ENCODE measurements at regions not wholly inside any gene's neighbourhood (a gene's known extent, or its start where the extent isn't known, plus 50 kb on each side); places are given as distances from the start of the nearest gene placed in this dataset.
A peak's percentile ranks its signal among the peaks of the same experiment; 100 is the strongest.

DNA sequence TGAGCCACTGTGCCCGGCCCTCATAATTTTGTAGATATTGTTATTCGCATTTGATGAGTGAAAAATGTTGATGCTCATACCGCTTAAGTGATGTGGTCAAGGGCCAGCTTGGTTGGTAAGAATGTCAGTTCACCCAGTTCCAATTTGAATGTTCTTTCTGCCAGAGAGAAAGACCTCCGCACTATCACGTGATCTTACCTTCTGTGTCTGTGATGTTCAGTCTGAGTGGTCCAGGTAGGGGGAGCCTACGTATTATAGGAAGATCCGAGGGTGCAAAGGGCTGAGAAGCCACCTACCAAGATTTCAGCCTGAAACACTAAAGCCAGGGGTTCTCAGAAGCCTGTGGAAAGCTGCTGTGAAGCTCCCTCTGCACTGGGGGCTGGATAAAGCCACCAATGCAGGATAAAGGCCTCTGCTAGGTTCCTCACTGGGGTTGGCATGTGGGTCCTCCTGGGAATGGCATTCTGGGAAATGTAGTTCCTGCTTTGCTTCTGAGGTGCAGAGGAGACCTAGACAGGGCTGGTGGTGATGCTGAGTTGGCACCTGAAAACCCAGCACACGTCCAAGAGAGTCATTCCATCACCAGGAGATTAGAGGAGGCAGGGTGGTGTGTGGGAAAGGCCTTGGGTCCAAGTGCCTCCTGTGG, 64.7 kb upstream of the AOAH start:
- in situ Hi-C loops (cut with HindIII; ENCODE audit: extremely low pct_ligation_motif_present, low pct_unique_long_range_greater_than_20kb) = no loop called here
- ChIA-PET CTCF (ENCODE audit: low intra/inter-chr PET ratio, low total read pairs) (no interaction called here), POLR2A (interaction anchor here (0.6 kb wide), 1 partner anchor 496 kb away, joined by 3 read pairs; no protein-coding TSS in a partner anchor)
- no peaks in the 10 kb centered on the region for H4K20me1 ChIP-seq (ENCODE audit: insufficient read depth, low read length)
- H3K4me2 ChIP-seq (ENCODE audit: low read depth, low read length) = no peak overlapping the region
- intact Hi-C loops (cut with micrococcal nuclease; ENCODE audit: unreplicated experiment) = no loop called here
- no peaks in the 10 kb centered on the region; a peak in 1 of 5 replicates for H3K27me3 ChIP-seq (ENCODE audit: control insufficient read depth in 1 of 2, insufficient read depth in 2 of 2, low read length in 2 of 2)
- no peak for ATAC-seq
- TF ChIP-seq ZNF484 (CRISPR knock-in tag; IDR thresholded peaks at IDR 0.05; ENCODE audit: borderline replicate concordance, low read depth) (no peak), RAD51 (IDR thresholded peaks at IDR 0.05; ENCODE audit: borderline replicate concordance) (0 out of 2 replicates have a peak, but pooled peaks have one; percentile 10), THAP11 (CRISPR knock-in tag; IDR thresholded peaks at IDR 0.05) (peak; percentile 83), SPEN (CRISPR knock-in tag; IDR thresholded peaks at IDR 0.05; ENCODE audit: low read depth) (no peak), ZNF143 (CRISPR knock-in tag; IDR thresholded peaks at IDR 0.05) (peak; percentile 73)
- TF ChIP-seq, protein P1, sequence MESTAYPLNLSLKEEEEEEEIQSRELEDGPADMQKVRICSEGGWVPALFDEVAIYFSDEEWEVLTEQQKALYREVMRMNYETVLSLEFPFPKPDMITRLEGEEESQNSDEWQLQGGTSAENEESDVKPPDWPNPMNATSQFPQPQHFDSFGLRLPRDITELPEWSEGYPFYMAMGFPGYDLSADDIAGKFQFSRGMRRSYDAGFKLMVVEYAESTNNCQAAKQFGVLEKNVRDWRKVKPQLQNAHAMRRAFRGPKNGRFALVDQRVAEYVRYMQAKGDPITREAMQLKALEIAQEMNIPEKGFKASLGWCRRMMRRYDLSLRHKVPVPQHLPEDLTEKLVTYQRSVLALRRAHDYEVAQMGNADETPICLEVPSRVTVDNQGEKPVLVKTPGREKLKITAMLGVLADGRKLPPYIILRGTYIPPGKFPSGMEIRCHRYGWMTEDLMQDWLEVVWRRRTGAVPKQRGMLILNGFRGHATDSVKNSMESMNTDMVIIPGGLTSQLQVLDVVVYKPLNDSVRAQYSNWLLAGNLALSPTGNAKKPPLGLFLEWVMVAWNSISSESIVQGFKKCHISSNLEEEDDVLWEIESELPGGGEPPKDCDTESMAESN (CRISPR knock-in tag; conservative IDR thresholded peaks at IDR 0.05) = no peak
- no peaks in the 10 kb centered on the region for H3K79me2 ChIP-seq (ENCODE audit: insufficient read depth, low read length)
- no peak overlapping the region for H2AFZ ChIP-seq (ENCODE audit: low read length)
- H3K4me3 ChIP-seq (replicated peaks in 1 of 3; ENCODE audit: insufficient read depth in 1 of 3, low read depth in 2 of 3, low read length in 3 of 3) = no peak overlapping the region
- H3K9me3 ChIP-seq (ENCODE audit: low read length) = no peaks in the 10 kb centered on the region
- H3K9ac ChIP-seq (ENCODE audit: insufficient read depth, low read depth, low read length) = no peak overlapping the region
- 80% methylated on average over 8 of the region's 8 CpGs for WGBS (ENCODE audit: low lambda C conversion rate)
- no peak overlapping the region for H3K27ac ChIP-seq (ENCODE audit: extremely low read length, insufficient read depth, low read length)
- no TSS peak for BruUV-seq (replicated peaks)
- no peaks in the 10 kb centered on the region for H3K36me3 ChIP-seq (replicated peaks in 1 of 2; ENCODE audit: control insufficient read depth in 1 of 2, insufficient read depth in 2 of 2, low read length in 2 of 2)
- no peak for DNase-seq (ENCODE audit: low spot score)
- peaks cover 18% of the 10 kb centered on the region for H3K4me1 ChIP-seq (ENCODE audit: insufficient read depth, low read length)
- no peak for FAIRE-seq

GRCh38 chr7:36787933-36788378, 63.7 kb upstream of the AOAH start:
- H2AFZ ChIP-seq (ENCODE audit: low read length) = no peak overlapping the region
- no peaks in the 10 kb centered on the region; a peak in 1 of 5 replicates for H3K27me3 ChIP-seq (ENCODE audit: control insufficient read depth in 1 of 2, insufficient read depth in 2 of 2, low read length in 2 of 2)
- TF ChIP-seq, protein P2, sequence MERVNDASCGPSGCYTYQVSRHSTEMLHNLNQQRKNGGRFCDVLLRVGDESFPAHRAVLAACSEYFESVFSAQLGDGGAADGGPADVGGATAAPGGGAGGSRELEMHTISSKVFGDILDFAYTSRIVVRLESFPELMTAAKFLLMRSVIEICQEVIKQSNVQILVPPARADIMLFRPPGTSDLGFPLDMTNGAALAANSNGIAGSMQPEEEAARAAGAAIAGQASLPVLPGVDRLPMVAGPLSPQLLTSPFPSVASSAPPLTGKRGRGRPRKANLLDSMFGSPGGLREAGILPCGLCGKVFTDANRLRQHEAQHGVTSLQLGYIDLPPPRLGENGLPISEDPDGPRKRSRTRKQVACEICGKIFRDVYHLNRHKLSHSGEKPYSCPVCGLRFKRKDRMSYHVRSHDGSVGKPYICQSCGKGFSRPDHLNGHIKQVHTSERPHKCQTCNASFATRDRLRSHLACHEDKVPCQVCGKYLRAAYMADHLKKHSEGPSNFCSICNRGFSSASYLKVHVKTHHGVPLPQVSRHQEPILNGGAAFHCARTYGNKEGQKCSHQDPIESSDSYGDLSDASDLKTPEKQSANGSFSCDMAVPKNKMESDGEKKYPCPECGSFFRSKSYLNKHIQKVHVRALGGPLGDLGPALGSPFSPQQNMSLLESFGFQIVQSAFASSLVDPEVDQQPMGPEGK (CRISPR knock-in tag; IDR thresholded peaks at IDR 0.05) = 0 out of 2 replicates have a peak, but pooled peaks have one; percentile 13
- TF ChIP-seq NFYC (CRISPR knock-in tag; IDR thresholded peaks at IDR 0.05) = no peak
- H3K4me1 ChIP-seq (ENCODE audit: insufficient read depth, low read length) = peaks cover 15% of the 10 kb centered on the region
- no peaks in the 10 kb centered on the region for H3K79me2 ChIP-seq (ENCODE audit: insufficient read depth, low read length)
- FAIRE-seq = no peak
- H3K9me3 ChIP-seq (ENCODE audit: low read length) = no peaks in the 10 kb centered on the region
- POLR2A ChIA-PET = no interaction called here
- CTCF ChIA-PET (ENCODE audit: low intra/inter-chr PET ratio, low total read pairs) = no interaction called here
- BruUV-seq (replicated peaks) = no TSS peak
- H3K4me2 ChIP-seq (ENCODE audit: low read depth, low read length) = no peak overlapping the region
- ATAC-seq = no peak
- 0% methylated on average over 1 of the region's 1 CpG for WGBS (ENCODE audit: low lambda C conversion rate)
- in situ Hi-C loops (cut with HindIII; ENCODE audit: extremely low pct_ligation_motif_present, low pct_unique_long_range_greater_than_20kb) = no loop called here
- no peak overlapping the region for H3K27ac ChIP-seq (ENCODE audit: extremely low read length, insufficient read depth, low read length)
- H3K9ac ChIP-seq (ENCODE audit: insufficient read depth, low read depth, low read length) = no peak overlapping the region
- no peaks in the 10 kb centered on the region for H3K36me3 ChIP-seq (replicated peaks in 1 of 2; ENCODE audit: control insufficient read depth in 1 of 2, insufficient read depth in 2 of 2, low read length in 2 of 2)
- DNase-seq (ENCODE audit: low spot score) = no peak
- no peaks in the 10 kb centered on the region for H4K20me1 ChIP-seq (ENCODE audit: insufficient read depth, low read length)
- no peak overlapping the region for H3K4me3 ChIP-seq (replicated peaks in 1 of 3; ENCODE audit: insufficient read depth in 1 of 3, low read depth in 2 of 3, low read length in 3 of 3)
- intact Hi-C loops (cut with micrococcal nuclease; ENCODE audit: unreplicated experiment) = no loop called here

Measured in HepG2 (cell line).